ENCODE measurements at regions not wholly inside any gene's neighbourhood (a gene's known extent, or its start where the extent isn't known, plus 50 kb on each side); places are given as distances from the start of the nearest gene placed in this dataset.

DNA sequence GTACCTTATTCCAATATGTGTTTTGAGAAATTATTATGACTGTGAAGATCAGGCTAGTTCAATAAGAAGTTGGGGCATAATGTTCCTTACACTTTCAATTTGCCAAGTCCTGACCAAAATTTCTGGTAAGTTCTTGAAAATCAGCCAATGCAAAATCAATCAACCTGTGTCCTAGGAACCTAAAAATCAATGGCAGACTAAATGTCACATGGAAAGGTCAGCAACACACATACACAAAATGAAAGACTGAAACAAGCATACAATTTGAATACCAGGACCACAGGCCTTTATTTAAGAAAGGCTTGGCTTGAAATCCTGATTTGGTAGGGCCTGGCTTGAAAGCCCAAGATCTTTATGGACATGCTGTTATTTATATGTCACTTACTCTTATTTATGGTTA is 155.5 kb upstream of the ZKSCAN2 start:
- no peak overlapping the region for H3K4me3 ChIP-seq (ENCODE audit: low read depth, low read length)
- TF ChIP-seq, protein P1, sequence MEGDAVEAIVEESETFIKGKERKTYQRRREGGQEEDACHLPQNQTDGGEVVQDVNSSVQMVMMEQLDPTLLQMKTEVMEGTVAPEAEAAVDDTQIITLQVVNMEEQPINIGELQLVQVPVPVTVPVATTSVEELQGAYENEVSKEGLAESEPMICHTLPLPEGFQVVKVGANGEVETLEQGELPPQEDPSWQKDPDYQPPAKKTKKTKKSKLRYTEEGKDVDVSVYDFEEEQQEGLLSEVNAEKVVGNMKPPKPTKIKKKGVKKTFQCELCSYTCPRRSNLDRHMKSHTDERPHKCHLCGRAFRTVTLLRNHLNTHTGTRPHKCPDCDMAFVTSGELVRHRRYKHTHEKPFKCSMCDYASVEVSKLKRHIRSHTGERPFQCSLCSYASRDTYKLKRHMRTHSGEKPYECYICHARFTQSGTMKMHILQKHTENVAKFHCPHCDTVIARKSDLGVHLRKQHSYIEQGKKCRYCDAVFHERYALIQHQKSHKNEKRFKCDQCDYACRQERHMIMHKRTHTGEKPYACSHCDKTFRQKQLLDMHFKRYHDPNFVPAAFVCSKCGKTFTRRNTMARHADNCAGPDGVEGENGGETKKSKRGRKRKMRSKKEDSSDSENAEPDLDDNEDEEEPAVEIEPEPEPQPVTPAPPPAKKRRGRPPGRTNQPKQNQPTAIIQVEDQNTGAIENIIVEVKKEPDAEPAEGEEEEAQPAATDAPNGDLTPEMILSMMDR (IDR thresholded peaks at IDR 0.05; ENCODE audit: insufficient read depth, low read length): no peak
- no peak for DNase-seq (ENCODE audit: low read depth)

DNA sequence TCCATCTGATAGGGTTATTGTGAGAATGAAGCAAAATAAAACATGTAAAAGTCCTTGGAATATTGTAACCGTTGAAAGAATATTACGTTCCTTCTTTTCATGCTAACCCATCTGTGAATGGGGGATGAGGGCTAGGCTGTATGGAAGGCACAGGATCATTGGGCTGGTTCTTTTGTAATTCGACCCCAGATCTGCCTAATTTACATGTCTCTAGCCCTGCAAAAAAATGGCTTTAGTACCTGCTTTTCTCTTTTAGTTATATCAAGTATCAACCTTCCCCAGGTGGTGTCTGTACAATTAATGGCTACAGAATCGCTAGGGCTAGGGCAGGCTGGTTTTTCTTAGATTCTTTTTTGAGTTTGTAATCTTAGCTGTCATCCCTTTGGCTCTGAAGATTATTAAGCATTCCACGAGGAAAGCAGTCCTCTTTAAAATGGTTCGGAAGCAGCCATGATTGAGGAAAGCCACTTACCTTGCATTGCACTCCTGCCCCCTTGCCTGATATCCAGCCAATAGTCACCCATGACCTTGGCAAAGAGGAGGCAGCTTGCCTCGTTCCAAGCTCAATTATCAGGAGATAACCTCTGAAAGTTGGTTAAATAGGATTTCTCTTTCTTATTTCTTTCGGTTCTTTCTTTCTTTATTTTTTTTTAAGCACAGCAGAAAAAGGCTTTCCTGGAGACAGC is 153.9 kb upstream of the ZKSCAN2 start:
- no peak for DNase-seq (ENCODE audit: low read depth)
- TF ChIP-seq, protein P1 (IDR thresholded peaks at IDR 0.05; ENCODE audit: insufficient read depth, low read length): no peak
- H3K4me3 ChIP-seq (ENCODE audit: low read depth, low read length): no peak overlapping the region

DNA sequence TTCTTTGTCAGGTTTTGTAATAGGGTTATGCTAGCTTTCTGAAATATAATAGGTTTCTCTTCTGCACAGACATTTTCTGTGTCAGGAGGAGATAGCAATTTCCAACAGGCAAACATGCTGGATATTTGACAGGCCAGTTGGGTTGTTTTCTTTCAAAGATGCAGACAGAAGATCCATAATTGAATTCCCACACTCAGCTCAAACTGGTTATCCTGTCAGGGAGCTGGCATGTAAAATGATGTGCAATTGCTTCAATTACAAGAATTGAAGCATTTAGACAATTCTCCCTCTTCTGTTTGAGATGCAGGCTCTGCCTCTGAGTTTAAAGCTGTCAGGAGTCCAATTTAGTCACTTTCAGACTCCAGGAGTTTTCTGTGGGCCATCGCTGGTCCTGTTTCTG is 146.2 kb upstream of the ZKSCAN2 start:
- TF ChIP-seq, protein P1 (IDR thresholded peaks at IDR 0.05; ENCODE audit: insufficient read depth, low read length): no peak
- no peak overlapping the region for H3K4me3 ChIP-seq (ENCODE audit: low read depth, low read length)

DNA sequence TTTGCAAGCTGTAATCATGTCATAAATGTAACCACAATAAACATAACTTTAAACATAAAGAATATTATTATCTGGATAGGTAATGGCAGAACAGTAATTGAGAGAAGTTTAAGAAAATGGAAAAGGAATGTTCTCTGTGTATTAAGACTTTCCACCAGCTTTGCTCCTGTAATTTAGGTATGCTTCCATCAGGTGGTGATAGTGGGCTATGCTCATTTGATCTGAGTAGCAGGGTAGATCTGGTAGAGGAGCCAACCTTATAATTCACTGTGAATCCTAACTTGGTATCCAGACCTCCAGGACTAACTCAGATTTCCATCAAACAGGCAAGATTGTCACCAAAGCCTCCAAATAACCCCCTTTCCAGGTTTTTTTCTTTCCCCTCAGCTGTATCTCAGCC is 137.9 kb upstream of the ZKSCAN2 start:
- TF ChIP-seq, protein P1 (IDR thresholded peaks at IDR 0.05; ENCODE audit: insufficient read depth, low read length): no peak
- DNase-seq (ENCODE audit: low read depth): no peak
- no peak overlapping the region for H3K4me3 ChIP-seq (ENCODE audit: low read depth, low read length)

More for the DNA sequence above, 146.2 kb upstream of the ZKSCAN2 start:
- no peak for DNase-seq (ENCODE audit: low read depth)

DNA sequence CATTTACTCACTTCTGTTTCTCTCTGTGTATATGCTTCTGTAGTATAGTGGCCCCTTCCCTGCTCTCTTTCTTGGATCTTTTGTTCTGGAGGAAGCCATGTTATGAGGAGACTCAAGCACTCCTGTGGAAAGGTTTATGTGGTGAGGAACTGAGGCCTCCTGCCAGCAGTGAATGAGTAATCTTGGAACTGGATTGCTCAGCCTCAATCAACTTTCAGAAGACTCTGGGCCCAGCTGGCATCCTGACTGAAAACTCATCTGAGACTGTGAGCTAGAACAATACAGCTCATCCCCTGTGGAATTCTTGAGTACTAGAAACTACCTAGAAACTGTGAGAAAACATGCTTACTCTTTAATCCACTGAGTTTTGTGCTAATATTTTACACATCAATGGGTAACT is 133.1 kb upstream of the ZKSCAN2 start:
- DNase-seq (ENCODE audit: low read depth): no peak
- no peak overlapping the region for H3K4me3 ChIP-seq (ENCODE audit: low read depth, low read length)
- TF ChIP-seq, protein P1 (IDR thresholded peaks at IDR 0.05; ENCODE audit: insufficient read depth, low read length): no peak

DNA sequence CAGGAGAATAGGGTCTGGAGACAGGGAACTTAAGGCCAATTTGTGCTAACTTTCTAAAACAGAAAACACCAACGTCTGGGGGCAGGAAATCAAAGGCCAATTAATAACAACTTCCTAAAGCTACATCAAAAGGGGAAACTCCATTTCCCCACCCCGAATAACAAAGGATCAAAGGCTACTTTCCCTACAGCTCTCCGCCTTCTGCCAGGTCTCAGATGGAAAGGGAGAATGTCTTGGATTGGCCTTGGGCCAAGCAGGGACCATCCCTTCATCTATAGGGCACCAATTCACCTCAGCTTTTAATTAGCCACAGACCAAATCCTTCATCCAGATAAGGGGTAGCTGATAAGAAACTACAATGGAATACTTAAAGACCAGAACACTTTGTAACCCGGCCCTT is 116.9 kb upstream of the ZKSCAN2 start:
- H3K4me3 ChIP-seq (ENCODE audit: low read depth, low read length): no peak overlapping the region
- no peak for DNase-seq (ENCODE audit: low read depth)
- TF ChIP-seq, protein P1 (IDR thresholded peaks at IDR 0.05; ENCODE audit: insufficient read depth, low read length): no peak

DNA sequence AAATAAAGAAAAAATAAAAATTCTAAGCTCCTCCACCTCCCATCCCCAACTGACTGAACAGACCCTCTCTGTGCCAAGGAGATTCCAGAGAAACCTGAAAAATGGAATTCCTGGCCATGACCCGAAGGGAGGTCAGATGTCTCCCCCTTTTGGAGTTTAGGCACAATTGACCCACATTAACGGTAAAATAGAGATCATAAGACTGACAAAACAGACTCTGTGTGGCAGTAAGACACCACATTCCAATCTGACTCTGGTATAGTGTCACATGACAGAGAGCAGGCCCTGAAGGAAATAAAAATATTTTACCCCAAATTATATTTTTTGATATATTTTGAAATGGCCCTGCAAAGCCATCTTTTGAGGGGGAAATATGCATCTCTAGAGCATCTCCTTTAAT is 115.1 kb upstream of the ZKSCAN2 start:
- H3K4me3 ChIP-seq (ENCODE audit: low read depth, low read length): no peak overlapping the region
- TF ChIP-seq, protein P1 (IDR thresholded peaks at IDR 0.05; ENCODE audit: insufficient read depth, low read length): no peak
- DNase-seq (ENCODE audit: low read depth): no peak

Measured in fibroblast of the aortic adventitia (primary cell).